ENCODE measurements at regions not wholly inside any gene's neighbourhood (a gene's known extent, or its start where the extent isn't known, plus 50 kb on each side); places are given as distances from the start of the nearest gene placed in this dataset.
"Not testable (repeated sequence)": the region's sequence is repeated elsewhere in the genome, so short reads cannot be mapped to it uniquely, and the experiment has no call there.

- not testable (repeated sequence) for TF ChIP-seq CTCF, MYC, MAX (IDR thresholded peaks at IDR 0.05; ENCODE audit: low read depth, low read length)
Observed at GRCh38 chr15:77906062-77906990, 171.2 kb downstream of the TBC1D2B start.

Measured in NB4 (cell line).